Tibial nerve (tissue), 4 donors: ENCODE measurements at regions not wholly inside any gene's neighbourhood (a gene's known extent, or its start where the extent isn't known, plus 50 kb on each side); places are given as distances from the start of the nearest gene placed in this dataset.

ENCODE experiments used
- DNase-seq, 2 donors: peaks; one replicate each; pipeline ENCODE4 v3.0.0-alpha.2; 2019; ENCODE audit warnings: low spot score in 2 of 2
- H3K27ac ChIP-seq, 4 donors: fragments of 200-600 bp; sonication (generic) in 3 of 4; one replicate each; pipeline ENCODE4 v1.5.1; 2017 to 2019; ENCODE audit warnings: mild to moderate bottlenecking in 1 of 4
- H3K27me3 ChIP-seq, 2 donors: fragments of 200-600 bp; sonication (generic) in 1 of 2; one replicate each; pipeline versions ENCODE4 v1.5.1 to v1.6.0; 2017 to 2019
- H3K36me3 ChIP-seq, 3 donors: fragments of 200-600 bp; sonication (generic); one replicate each; pipeline ENCODE4 v1.5.1; 2018 to 2019
- H3K4me1 ChIP-seq, 4 donors: fragments of 200-600 bp; sonication (generic) in 3 of 4; one replicate each; pipeline ENCODE4 v1.5.1; 2017 to 2019
- H3K4me3 ChIP-seq, 4 donors: fragments of 200-600 bp; sonication (generic) in 3 of 4; one replicate each; pipeline ENCODE4 v1.5.1; 2017 to 2019; ENCODE audit warnings: mild to moderate bottlenecking in 1 of 4, moderate library complexity in 1 of 4
- H3K9me3 ChIP-seq, 4 donors: fragments of 200-600 bp; sonication (generic) in 3 of 4; one replicate each; pipeline ENCODE4 v1.5.1; 2017 to 2019
- EP300 ChIP-seq, 2 donors: sonication (generic); formaldehyde crosslinking; IDR thresholded peaks; one replicate each; pipeline ENCODE4 v1.6.1; 2017; ENCODE audit warnings: antibody characterized with exemption in 2 of 2, mild to moderate bottlenecking in 1 of 2
- POLR2A ChIP-seq, 2 donors: fragments of 450-650 bp; IDR thresholded peaks; one replicate each; pipeline ENCODE4 v1.6.1; 2017; ENCODE audit warnings: antibody characterized with exemption in 2 of 2, mild to moderate bottlenecking in 2 of 2, moderate library complexity in 2 of 2
- WGBS, 2 donors: methylation state at CpG; one replicate each; pipeline ENCODE4 v1.1.5; 2018; 5-methylcytosine and 5-hydroxymethylcytosine counted together
- TF ChIP-seq, protein P1 (sequence below), 5 experiments: fragments of 200-600 bp in 3 of 5; fragments of 450-650 bp in 2 of 5; sonication (generic) in 3 of 5; IDR thresholded peaks; one replicate each; pipeline ENCODE4 v1.5.1; 2016 to 2019; ENCODE audit warnings: antibody characterized with exemption in 5 of 5, mild to moderate bottlenecking in 3 of 5, moderate library complexity in 2 of 5

DNA sequence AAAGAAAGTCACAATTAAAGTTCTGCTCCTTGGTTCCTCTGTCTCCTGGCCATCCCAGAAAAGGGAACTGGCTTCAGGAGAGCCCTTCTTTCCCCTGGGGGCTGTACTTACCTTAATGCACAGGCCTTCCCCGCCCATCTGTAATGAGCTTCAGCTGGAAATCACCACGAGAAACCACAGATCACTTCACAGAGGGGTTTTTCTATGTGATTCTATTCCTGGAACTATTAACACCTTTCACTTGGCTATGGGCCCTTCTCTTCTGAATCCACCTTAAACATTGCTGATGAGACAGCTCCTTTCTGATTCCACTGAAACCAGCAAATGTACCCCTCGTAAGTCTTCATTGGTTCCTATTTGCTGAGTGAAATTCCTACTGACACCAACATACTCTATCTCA is 80.7 kb downstream of the FOXF2 start:
- 70 to 71% methylated on average over 3 of the region's 3 CpGs for WGBS, 2 donors

GRCh38 chr6:1472643-1473042 is 83.3 kb downstream of the FOXF2 start:
- Histone ChIP-seq H3K27ac (no peak overlapping the region), H3K27me3 (no peaks in the 10 kb centered on the region), H3K9me3 (no peaks in the 10 kb centered on the region), H3K36me3 (no peaks in the 10 kb centered on the region), H3K4me1 (no peaks in the 10 kb centered on the region), H3K4me3 (no peak overlapping the region)
- no peak for TF ChIP-seq POLR2A (IDR thresholded peaks at IDR 0.05)
- TF ChIP-seq, protein P1, sequence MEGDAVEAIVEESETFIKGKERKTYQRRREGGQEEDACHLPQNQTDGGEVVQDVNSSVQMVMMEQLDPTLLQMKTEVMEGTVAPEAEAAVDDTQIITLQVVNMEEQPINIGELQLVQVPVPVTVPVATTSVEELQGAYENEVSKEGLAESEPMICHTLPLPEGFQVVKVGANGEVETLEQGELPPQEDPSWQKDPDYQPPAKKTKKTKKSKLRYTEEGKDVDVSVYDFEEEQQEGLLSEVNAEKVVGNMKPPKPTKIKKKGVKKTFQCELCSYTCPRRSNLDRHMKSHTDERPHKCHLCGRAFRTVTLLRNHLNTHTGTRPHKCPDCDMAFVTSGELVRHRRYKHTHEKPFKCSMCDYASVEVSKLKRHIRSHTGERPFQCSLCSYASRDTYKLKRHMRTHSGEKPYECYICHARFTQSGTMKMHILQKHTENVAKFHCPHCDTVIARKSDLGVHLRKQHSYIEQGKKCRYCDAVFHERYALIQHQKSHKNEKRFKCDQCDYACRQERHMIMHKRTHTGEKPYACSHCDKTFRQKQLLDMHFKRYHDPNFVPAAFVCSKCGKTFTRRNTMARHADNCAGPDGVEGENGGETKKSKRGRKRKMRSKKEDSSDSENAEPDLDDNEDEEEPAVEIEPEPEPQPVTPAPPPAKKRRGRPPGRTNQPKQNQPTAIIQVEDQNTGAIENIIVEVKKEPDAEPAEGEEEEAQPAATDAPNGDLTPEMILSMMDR (IDR thresholded peaks at IDR 0.05) = no peak
- no peak for TF ChIP-seq EP300 (IDR thresholded peaks at IDR 0.05)
- no peak for DNase-seq

More for the DNA sequence above, 80.7 kb downstream of the FOXF2 start:
- Histone ChIP-seq H3K4me1 (no peaks in the 10 kb centered on the region), H3K36me3 (no peaks in the 10 kb centered on the region), H3K9me3 (no peaks in the 10 kb centered on the region), H3K4me3 (no peak overlapping the region), H3K27me3 (no peaks in the 10 kb centered on the region), H3K27ac (no peak overlapping the region)
- TF ChIP-seq POLR2A (IDR thresholded peaks at IDR 0.05) (no peak), EP300 (IDR thresholded peaks at IDR 0.05) (no peak)
- no peak for DNase-seq

DNA sequence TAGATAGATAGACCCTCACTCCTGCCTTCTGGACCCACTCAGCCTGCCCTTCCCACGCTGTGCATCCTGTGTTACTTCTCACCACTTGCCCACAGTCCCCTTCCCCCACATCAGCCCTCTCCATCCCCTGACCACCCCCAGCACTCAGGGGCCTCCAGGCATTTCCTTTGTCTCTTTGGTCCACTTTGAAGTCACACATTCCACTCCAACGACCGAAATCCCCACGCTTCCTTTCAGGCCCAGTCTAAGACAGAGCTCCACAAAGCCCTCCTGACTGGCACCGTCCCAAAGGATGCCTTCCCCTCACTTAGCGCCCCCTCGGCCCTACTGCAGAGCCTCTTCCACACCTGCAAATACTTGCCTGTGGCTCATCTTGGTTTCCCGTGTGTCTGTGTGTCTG is 83.8 kb downstream of the FOXF2 start:
- no peak for DNase-seq
- H3K4me3 ChIP-seq = no peak overlapping the region
- no peak for TF ChIP-seq POLR2A (IDR thresholded peaks at IDR 0.05)
- TF ChIP-seq, protein P1 (IDR thresholded peaks at IDR 0.05) = no peak
- TF ChIP-seq EP300 (IDR thresholded peaks at IDR 0.05) = no peak
- H3K27ac ChIP-seq = no peak overlapping the region
- no peaks in the 10 kb centered on the region for H3K4me1 ChIP-seq
- no peaks in the 10 kb centered on the region for H3K36me3 ChIP-seq
- no peaks in the 10 kb centered on the region for H3K27me3 ChIP-seq
- WGBS, 2 donors = 51 to 56% methylated on average over 8 of the region's 8 CpGs
- H3K9me3 ChIP-seq = no peaks in the 10 kb centered on the region

DNA sequence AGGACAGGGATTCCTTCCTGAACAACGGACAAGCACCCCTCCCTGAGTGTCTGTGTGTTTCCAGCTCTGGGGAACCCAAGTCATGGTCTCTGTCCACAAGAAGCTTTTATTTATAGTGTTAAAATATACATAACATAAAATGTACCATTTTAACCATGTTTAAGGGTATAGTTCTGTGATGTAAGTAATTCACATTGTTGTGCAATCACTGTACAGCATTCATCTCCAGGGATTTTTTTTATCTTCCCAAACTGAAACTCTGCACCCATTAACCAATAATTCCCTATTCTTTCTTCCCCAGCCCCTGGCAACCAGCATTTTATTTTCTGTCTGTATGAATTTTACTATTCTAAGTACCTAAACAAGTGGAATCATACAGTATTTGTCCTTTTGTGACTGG is 84.2 kb downstream of the FOXF2 start:
- TF ChIP-seq, protein P1 (IDR thresholded peaks at IDR 0.05) = no peak
- TF ChIP-seq POLR2A (IDR thresholded peaks at IDR 0.05) (no peak), EP300 (IDR thresholded peaks at IDR 0.05) (no peak)
- Histone ChIP-seq H3K27me3 (no peaks in the 10 kb centered on the region), H3K27ac (no peak overlapping the region), H3K9me3 (no peaks in the 10 kb centered on the region), H3K36me3 (no peaks in the 10 kb centered on the region), H3K4me3 (no peak overlapping the region), H3K4me1 (no peaks in the 10 kb centered on the region)
- DNase-seq = no peak
- WGBS, 2 donors = 58 to 85% methylated on average over 1 of the region's 1 CpG

GRCh38 chr6:1474205-1474604 is 84.8 kb downstream of the FOXF2 start:
- Histone ChIP-seq H3K9me3 (no peaks in the 10 kb centered on the region), H3K36me3 (no peaks in the 10 kb centered on the region), H3K4me1 (no peaks in the 10 kb centered on the region), H3K4me3 (no peak overlapping the region), H3K27me3 (no peaks in the 10 kb centered on the region), H3K27ac (no peak overlapping the region)
- no peak for TF ChIP-seq POLR2A (IDR thresholded peaks at IDR 0.05)
- TF ChIP-seq, protein P1 (IDR thresholded peaks at IDR 0.05) = no peak
- no peak for TF ChIP-seq EP300 (IDR thresholded peaks at IDR 0.05)
- DNase-seq = no peak
- WGBS, 2 donors = 94 to 97% methylated on average over 4 of the region's 4 CpGs

GRCh38 chr6:1475174-1475573 is 85.8 kb downstream of the FOXF2 start:
- Histone ChIP-seq H3K4me1 (no peaks in the 10 kb centered on the region), H3K27ac (no peak overlapping the region), H3K27me3 (no peaks in the 10 kb centered on the region), H3K9me3 (no peaks in the 10 kb centered on the region), H3K4me3 (no peak overlapping the region), H3K36me3 (no peaks in the 10 kb centered on the region)
- WGBS, 2 donors = 71 to 83% methylated on average over 1 of the region's 1 CpG
- TF ChIP-seq EP300 (IDR thresholded peaks at IDR 0.05) (no peak), POLR2A (IDR thresholded peaks at IDR 0.05) (no peak)
- TF ChIP-seq, protein P1 (IDR thresholded peaks at IDR 0.05) = no peak
- DNase-seq = no peak
